SK-N-MC (cell line): ENCODE measurements at regions not wholly inside any gene's neighbourhood (a gene's known extent, or its start where the extent isn't known, plus 50 kb on each side); places are given as distances from the start of the nearest gene placed in this dataset.

Source experiments
- DNase-seq: peaks from one replicate; pipeline ENCODE4 v3.0.0-alpha.2; 2011; ENCODE audit warnings: low read depth, low spot score
- H3K27ac ChIP-seq: fragments of 200-600 bp; sonication (generic); 2 replicates; pipeline ENCODE4 v1.5.1; 2016; ENCODE audit warnings: mixed run types
- H3K36me3 ChIP-seq: fragments of 200-600 bp; sonication (generic); 2 replicates; pipeline ENCODE4 v1.6.1; 2017; ENCODE audit warnings: antibody characterized with exemption, low read length, mixed read lengths; ENCODE audit not compliant: insufficient read depth
- H3K4me3 ChIP-seq: fragments of 200-600 bp; sonication (generic); 2 replicates; pipeline ENCODE4 v1.5.1; 2016
- H3K9ac ChIP-seq: fragments of 200-600 bp; sonication (generic); 2 replicates; pipeline ENCODE4 v1.8.0; 2017; ENCODE audit warnings: mixed run types, mixed read lengths; ENCODE audit not compliant: insufficient read length
- H3K9me3 ChIP-seq: fragments of 200-600 bp; sonication (generic); 2 replicates; pipeline ENCODE4 v1.6.1; 2017; ENCODE audit warnings: low read depth, mild to moderate bottlenecking, antibody characterized with exemption, low read length, moderate library complexity, mixed read lengths
- EZH2 ChIP-seq: fragments of 200-600 bp; sonication (generic); IDR thresholded peaks from one replicate; pipeline ENCODE4 v1.6.1; 2017; ENCODE audit warnings: antibody characterized with exemption
- FOXP2 ChIP-seq: optimal IDR thresholded peaks from 2 replicates; pipeline ENCODE3; 2011; ENCODE audit warnings: mild to moderate bottlenecking, moderate library complexity; ENCODE audit not compliant: insufficient read depth; ENCODE audit errors: extremely low read length, control extremely low read depth
- POLR2AphosphoS5 ChIP-seq: IDR thresholded peaks from 2 replicates; pipeline ENCODE4 v1.6.1; 2012; ENCODE audit warnings: mild to moderate bottlenecking, low read depth, low read length, borderline replicate concordance

GRCh38 chr2:2410987-2411386 lies 79.9 kb upstream of the MYT1L start:
- DNase-seq, result no peak
- Histone ChIP-seq H3K9ac (no peak overlapping the region), H3K9me3 (no peaks in the 10 kb centered on the region), H3K36me3 (no peaks in the 10 kb centered on the region), H3K27ac (no peak overlapping the region), H3K4me3 (no peak overlapping the region)
- no peak for TF ChIP-seq EZH2
- TF ChIP-seq FOXP2, result no peak

- DNase-seq, result no peak
- no peaks in the 10 kb centered on the region for H3K36me3 ChIP-seq
- no peak overlapping the region for H3K4me3 ChIP-seq
- no peak overlapping the region for H3K27ac ChIP-seq
- no peak overlapping the region for H3K9ac ChIP-seq
- H3K9me3 ChIP-seq, result no peaks in the 10 kb centered on the region
- no peak for TF ChIP-seq EZH2
- TF ChIP-seq POLR2AphosphoS5, result no peak
- TF ChIP-seq FOXP2, result no peak
Observed at GRCh38 chr2:2409481-2409880, 78.4 kb upstream of the MYT1L start.

- Histone ChIP-seq H3K9ac (no peak overlapping the region), H3K9me3 (no peaks in the 10 kb centered on the region), H3K27ac (no peak overlapping the region), H3K4me3 (no peak overlapping the region), H3K36me3 (no peaks in the 10 kb centered on the region)
- TF ChIP-seq POLR2AphosphoS5, result no peak
- no peak for TF ChIP-seq EZH2
- no peak for TF ChIP-seq FOXP2
- no peak for DNase-seq
Observed at GRCh38 chr2:2405780-2406179, 74.7 kb upstream of the MYT1L start.

GRCh38 chr2:2400286-2401038 lies 69.4 kb upstream of the MYT1L start:
- H3K36me3 ChIP-seq, result no peaks in the 10 kb centered on the region
- H3K9me3 ChIP-seq, result no peaks in the 10 kb centered on the region
- no peak overlapping the region for H3K9ac ChIP-seq
- no peak overlapping the region for H3K27ac ChIP-seq
- TF ChIP-seq FOXP2 (no peak), POLR2AphosphoS5 (no peak), EZH2 (no peak)
- H3K4me3 ChIP-seq, result no peak overlapping the region
- DNase-seq, result no peak

- Histone ChIP-seq H3K9ac (no peak overlapping the region), H3K27ac (no peak overlapping the region), H3K36me3 (no peaks in the 10 kb centered on the region), H3K4me3 (no peak overlapping the region), H3K9me3 (no peaks in the 10 kb centered on the region)
- no peak for DNase-seq
- TF ChIP-seq FOXP2, result no peak
- TF ChIP-seq POLR2AphosphoS5, result no peak
- TF ChIP-seq EZH2, result no peak
Observed at GRCh38 chr2:2399396-2399795, 68.3 kb upstream of the MYT1L start.

- TF ChIP-seq FOXP2 (no peak), EZH2 (no peak)
- Histone ChIP-seq H3K36me3 (no peaks in the 10 kb centered on the region), H3K4me3 (no peak overlapping the region), H3K9me3 (no peaks in the 10 kb centered on the region), H3K27ac (no peak overlapping the region), H3K9ac (no peak overlapping the region)
- DNase-seq, result no peak
Observed at GRCh38 chr2:2392332-2392731, 61.3 kb upstream of the MYT1L start.

- DNase-seq, result no peak
- H3K4me3 ChIP-seq, result no peak overlapping the region
- TF ChIP-seq FOXP2 (no peak), POLR2AphosphoS5 (no peak), EZH2 (no peak)
- H3K27ac ChIP-seq, result no peak overlapping the region
- no peak overlapping the region for H3K9ac ChIP-seq
- no peaks in the 10 kb centered on the region for H3K36me3 ChIP-seq
- no peaks in the 10 kb centered on the region for H3K9me3 ChIP-seq
Observed at GRCh38 chr2:2389215-2389614, 58.1 kb upstream of the MYT1L start.
